GM23338 (cell line): ENCODE measurements at regions not wholly inside any gene's neighbourhood (a gene's known extent, or its start where the extent isn't known, plus 50 kb on each side); places are given as distances from the start of the nearest gene placed in this dataset.

Experiments
- CTCF ChIP-seq, 2 experiments: fragments of 200-600 bp in 1 of 2; sonication (generic) in 1 of 2; conservative IDR thresholded peaks; 2 replicates each; pipeline versions ENCODE4 v1.5.1 to v1.6.1; 2016 to 2017; ENCODE audit warnings: antibody characterized with exemption in 2 of 2, low read depth in 2 of 2, mild to moderate bottlenecking in 2 of 2, moderate library complexity in 1 of 2
- EZH2 ChIP-seq: fragments of 200-600 bp; sonication (generic); IDR thresholded peaks from one replicate; pipeline ENCODE4 v1.8.0; 2017; ENCODE audit warnings: antibody characterized with exemption, mild to moderate bottlenecking, low read depth; ENCODE audit not compliant: unreplicated experiment
- POLR2AphosphoS5 ChIP-seq: IDR thresholded peaks from 2 replicates; pipeline ENCODE4 v1.6.1; 2016; ENCODE audit warnings: antibody characterized with exemption, low read depth

GRCh38 chr2:100692381-100692780, 127.6 kb upstream of the NPAS2 start:
- TF ChIP-seq CTCF (conservative IDR thresholded peaks at IDR 0.05; ENCODE audit: low read depth in 2 of 2) (no peak), POLR2AphosphoS5 (no peak), EZH2 (no peak)
